Colon (tissue), 2 donors: ENCODE measurements at regions not wholly inside any gene's neighbourhood (a gene's known extent, or its start where the extent isn't known, plus 50 kb on each side); places are given as distances from the start of the nearest gene placed in this dataset.

Source experiments
- FAIRE-seq: peaks from 2 replicates; lab custom pipeline; 2012; peaks lifted over from hg19 to GRCh38; lab: Jason Lieb, UNC
- donor health status: control.
- donor health status: control.

GRCh38 chr9:107870927-107871680, 381.5 kb upstream of the KLF4 start:
- FAIRE-seq: peak; percentile 10

DNA sequence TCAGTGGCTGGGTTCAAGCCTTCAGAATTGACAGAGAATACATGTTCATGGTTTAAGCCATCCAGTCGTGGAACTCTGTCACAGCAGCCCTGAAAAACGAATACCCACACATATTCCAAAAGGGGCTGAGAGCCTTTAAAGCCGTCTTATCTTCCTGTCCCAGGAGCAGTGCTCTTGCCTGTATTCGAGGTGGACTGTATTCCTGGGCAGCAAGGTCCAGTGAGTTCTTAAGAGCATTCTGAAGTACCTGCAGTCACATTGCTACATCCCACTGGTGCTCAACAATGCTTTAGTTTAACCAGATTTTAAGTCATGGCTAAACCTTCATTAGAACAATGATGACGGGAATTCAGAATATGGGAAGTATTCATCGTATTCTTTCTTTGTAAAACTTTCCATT, 380.7 kb upstream of the KLF4 start:
- no peak for FAIRE-seq

DNA sequence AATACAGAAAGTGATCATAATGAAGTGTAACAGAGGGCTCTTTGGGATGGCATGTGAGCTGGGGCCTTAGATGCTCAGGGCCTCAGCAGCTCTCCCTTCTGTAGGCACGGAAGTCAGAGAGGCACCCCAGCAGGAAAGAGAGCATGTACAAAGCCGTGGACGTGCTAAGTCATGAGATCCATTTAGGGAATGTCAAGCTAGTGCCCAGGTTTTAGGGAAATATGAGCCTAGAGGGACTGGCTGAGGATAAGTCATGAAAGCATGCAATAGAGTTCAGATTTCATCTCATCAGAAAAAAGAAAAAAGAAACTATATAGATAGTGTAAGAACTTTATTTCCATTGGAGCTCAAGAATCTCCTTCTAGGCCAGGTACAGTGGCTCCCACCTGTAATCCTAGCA, 379.5 kb upstream of the KLF4 start:
- FAIRE-seq: no peak

DNA sequence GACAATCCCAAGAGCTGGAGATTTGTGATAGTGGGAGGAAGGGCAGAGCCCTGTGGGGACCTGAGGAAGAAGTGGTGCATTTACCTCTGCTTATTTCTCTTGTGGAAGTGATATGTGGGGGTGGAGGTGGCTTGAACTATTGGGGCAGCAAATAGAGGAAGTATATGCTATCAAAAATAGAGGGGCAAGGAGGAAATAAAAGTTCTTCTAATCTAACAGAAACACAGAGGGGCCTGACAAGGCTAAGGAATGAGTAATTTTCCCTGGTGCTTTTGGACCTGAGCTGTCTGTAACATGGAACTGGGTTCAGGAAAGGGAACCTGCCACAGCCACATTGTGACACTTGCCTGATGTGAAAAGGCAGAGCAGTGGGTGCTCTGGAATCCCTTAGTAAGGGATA, 378.6 kb upstream of the KLF4 start:
- FAIRE-seq: no peak

DNA sequence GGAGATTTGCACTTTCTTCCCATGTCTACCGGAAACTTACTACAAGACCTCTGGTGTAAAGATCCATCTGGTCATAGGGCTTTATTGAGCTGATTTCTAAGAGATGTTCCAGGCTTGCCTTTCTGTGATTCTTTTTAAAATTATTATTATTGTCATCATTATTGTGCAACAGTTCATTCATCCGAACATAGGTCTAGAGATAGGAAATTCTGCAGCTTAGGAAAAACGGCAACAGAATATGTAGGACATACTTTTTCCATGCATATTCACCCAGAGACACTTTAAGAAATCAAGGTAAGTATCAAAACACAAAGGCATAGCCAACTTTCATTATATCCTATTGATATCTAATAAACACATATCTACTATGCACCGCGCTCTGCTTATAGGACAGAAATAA, 378.2 kb upstream of the KLF4 start:
- FAIRE-seq: no peak

GRCh38 chr9:107866711-107867311, 377.2 kb upstream of the KLF4 start:
- no peak for FAIRE-seq

- FAIRE-seq: no peak
These were observed 373.8 kb upstream of the KLF4 start for GRCh38 chr9:107863396-107863795.

DNA sequence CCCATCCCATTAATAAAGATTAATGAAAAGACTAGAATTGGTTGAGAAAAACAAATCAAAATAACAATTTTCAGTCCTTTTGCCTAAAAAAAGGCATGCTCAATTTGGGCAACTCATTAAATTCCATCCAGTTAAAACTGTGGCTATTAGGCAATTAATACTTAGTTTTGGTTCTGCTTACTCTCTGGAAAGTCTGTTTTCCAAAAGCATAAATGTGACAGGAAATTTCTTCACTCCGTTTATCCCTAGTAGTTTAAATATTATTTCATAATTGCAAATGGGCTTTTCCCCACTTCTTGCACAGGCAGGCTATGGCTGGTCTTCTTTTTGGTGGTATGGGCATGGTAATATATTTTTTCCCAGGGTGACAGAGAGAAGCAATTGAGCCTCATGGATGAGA, 373.3 kb upstream of the KLF4 start:
- FAIRE-seq: no peak

DNA sequence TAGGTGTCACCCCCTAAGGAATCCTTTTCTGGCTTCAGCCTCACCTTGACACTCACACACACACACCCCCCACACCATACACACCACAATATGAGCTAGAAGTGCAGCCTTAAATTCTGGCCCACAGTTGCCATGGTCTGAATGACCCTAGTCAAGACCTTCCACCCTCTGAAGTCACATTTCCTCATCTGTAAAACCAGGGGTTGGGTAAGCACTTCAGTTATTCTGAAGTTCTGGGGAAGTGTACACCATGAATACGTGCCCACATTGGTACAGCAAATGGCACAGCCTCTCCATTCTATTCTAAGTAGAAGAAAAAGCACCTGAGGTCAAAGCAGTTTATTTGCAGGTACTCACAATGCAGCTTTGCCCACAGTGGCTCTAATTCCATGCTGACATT, 372.8 kb upstream of the KLF4 start:
- FAIRE-seq: no peak

- FAIRE-seq: no peak
These were observed 371.5 kb upstream of the KLF4 start for GRCh38 chr9:107861075-107861474.

- no peak for FAIRE-seq
These were observed 368.7 kb upstream of the KLF4 start for GRCh38 chr9:107858260-107858659.

- FAIRE-seq: no peak
These were observed 367.1 kb upstream of the KLF4 start for GRCh38 chr9:107856633-107857032.

- FAIRE-seq: no peak
These were observed 365.6 kb upstream of the KLF4 start for GRCh38 chr9:107855164-107855563.

GRCh38 chr9:107853461-107853860, 363.9 kb upstream of the KLF4 start:
- FAIRE-seq: no peak

GRCh38 chr9:107852891-107853290, 363.3 kb upstream of the KLF4 start:
- FAIRE-seq: no peak

DNA sequence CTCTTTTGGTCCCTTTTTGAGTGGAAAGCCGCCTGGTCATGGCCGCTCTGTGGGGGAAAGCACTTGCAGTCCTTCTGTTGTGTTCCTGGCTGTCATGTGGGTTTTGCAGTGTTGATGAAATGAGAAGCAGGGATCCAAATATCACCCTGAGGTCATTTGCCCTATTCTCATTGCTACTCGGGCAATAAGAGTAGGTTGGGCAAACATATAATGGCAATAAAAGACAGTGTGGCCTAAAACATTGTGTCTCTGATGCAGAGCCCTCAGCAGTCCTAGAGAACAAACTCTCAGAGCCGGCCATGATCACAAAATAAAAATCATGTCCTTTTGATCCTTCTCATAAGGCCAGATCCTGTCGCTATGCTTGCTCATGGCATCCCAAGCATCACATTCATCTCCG, 361.1 kb upstream of the KLF4 start:
- no peak for FAIRE-seq

- FAIRE-seq: no peak
These were observed 358.7 kb upstream of the KLF4 start for GRCh38 chr9:107847978-107848964.

DNA sequence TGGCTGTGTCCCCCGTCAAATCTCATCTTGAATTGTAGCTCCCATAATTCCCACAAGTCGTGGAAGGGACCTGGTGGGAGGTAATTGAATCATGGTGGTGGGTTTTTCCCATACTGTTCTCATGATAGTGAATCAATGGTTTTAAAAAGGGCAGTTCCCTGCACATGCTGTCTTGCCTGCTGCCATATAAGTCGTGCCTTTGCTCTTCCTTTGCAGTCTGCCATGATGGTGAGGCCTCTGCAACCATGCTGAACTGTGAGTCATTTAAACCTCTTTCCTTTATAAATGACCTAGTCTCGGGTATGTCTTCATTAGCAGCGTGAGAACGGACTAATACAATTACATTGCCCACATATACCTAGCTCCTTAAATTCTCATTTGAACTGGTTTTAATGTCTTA, 353.0 kb upstream of the KLF4 start:
- FAIRE-seq: no peak

- no peak for FAIRE-seq
These were observed 351.5 kb upstream of the KLF4 start for GRCh38 chr9:107841076-107841475.

DNA sequence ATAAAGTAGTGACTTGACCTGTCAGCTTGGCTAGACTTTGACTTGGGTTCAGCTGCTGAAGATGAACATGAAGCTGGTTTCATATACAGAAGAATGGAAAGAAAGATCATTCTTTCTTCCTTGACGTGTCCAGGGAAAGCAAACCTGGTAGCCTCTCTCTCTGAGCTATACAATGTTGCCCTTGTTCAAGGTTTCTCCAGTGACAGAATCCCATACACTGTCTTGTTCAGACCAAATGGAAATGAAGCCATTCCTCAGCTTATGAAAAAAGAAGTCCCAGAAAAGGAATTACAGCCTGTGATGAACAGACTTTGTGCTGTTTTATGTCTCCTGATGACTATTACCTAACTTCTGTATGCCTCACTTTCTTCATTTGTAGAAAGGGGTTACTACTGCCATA, 349.8 kb upstream of the KLF4 start:
- FAIRE-seq: no peak

DNA sequence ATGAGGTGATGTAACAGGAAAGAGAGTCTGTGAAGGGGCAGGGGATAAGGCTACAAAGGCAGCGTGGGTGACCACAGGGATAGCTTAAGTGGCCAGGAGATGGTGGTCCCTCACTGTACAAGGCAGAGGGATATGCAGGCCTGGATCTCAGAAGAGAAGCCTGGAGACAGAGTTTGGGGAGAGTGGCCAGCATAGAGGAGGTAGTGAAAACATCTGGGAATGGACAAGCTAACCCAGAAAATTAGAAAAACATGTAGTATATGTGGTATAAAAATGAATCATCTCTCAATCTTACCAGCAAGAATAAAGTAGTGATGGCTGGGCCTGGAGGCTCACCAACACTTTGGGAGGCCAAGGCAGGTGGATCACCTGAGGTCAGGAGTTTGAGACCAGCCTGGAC, 349.2 kb upstream of the KLF4 start:
- no peak for FAIRE-seq

DNA sequence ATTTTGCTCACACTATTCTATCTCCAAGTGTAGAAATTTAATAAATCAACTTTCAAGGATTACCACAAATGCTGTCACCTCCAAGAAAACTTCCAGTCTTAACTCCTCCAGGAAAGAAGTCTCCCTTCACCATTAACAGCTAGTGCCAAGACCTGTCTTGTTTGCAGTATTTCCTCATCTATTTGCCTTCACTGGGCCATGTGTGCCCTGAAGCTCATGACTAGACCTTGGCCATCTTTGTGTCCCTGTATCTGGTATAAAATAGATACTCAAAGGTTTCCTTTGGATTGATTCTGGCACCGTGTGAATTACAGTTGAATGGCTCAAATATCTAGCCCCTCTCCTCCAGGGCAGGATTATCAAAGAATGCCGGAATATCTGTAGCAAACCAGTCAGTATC, 346.7 kb upstream of the KLF4 start:
- no peak for FAIRE-seq

- FAIRE-seq: no peak
These were observed 343.7 kb upstream of the KLF4 start for GRCh38 chr9:107833295-107833694.
